OCI-LY1 (cell line): ENCODE measurements at regions not wholly inside any gene's neighbourhood (a gene's known extent, or its start where the extent isn't known, plus 50 kb on each side); places are given as distances from the start of the nearest gene placed in this dataset.

Experiments
- CTCF ChIP-seq: fragments of 200-600 bp; sonication (generic), shearing (Covaris generic); IDR thresholded peaks from 2 replicates; pipeline ENCODE4 v1.5.1; 2017; ENCODE audit warnings: mild to moderate bottlenecking, antibody characterized with exemption, low read length, moderate library complexity, mixed read lengths
- EZH2 ChIP-seq: fragments of 200-600 bp; sonication (generic), shearing (Covaris generic); IDR thresholded peaks from 2 replicates; pipeline ENCODE4 v1.8.0; 2017; ENCODE audit warnings: borderline replicate concordance, mixed run types, mild to moderate bottlenecking, antibody characterized with exemption, low read length, moderate library complexity, mixed read lengths

- TF ChIP-seq CTCF (no peak), EZH2 (no peak)
Measured at GRCh38 chr1:184244962-184245361, 141.9 kb upstream of the C1orf21 start.
